CD1c-positive myeloid dendritic cell (primary cell): ENCODE measurements at regions not wholly inside any gene's neighbourhood (a gene's known extent, or its start where the extent isn't known, plus 50 kb on each side); places are given as distances from the start of the nearest gene placed in this dataset.

Experiments used
- DNase-seq: peaks from one replicate; pipeline ENCODE4 v3.0.0-alpha.2; 2016; ENCODE audit errors: extremely low spot score

- no peak for DNase-seq
Measured at GRCh38 chr7:47221826-47222225, 360.1 kb downstream of the TNS3 start.

GRCh38 chr7:47218378-47219176, 363.3 kb downstream of the TNS3 start:
- DNase-seq = no peak

GRCh38 chr7:47217570-47218360, 364.1 kb downstream of the TNS3 start:
- DNase-seq = no peak

- no peak for DNase-seq
Measured at GRCh38 chr7:47217086-47217485, 364.8 kb downstream of the TNS3 start.

GRCh38 chr7:47216439-47216838, 365.5 kb downstream of the TNS3 start:
- no peak for DNase-seq

- no peak for DNase-seq
Measured at GRCh38 chr7:47215640-47216039, 366.3 kb downstream of the TNS3 start.

DNA sequence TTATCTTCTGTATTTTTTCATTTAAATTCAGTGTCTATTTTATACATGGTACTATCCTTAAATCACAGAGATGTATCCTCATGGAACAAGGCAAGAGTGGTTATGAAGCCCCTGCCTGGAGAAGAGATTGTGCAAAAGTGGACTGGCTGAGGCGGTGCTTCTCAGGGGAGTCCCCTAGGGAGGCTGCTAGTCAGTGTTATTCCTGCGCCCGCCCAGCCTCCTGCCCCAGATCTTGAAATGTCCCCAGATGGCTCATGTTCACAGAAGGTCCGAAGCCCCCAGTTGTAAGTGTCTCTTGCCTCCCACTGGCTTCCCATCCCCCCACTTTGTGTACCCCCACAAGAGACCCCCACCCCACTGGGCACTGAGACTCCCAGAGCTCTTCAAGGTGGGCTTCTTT, 366.9 kb downstream of the TNS3 start:
- no peak for DNase-seq

GRCh38 chr7:47213276-47213675, 368.6 kb downstream of the TNS3 start:
- no peak for DNase-seq

- no peak for DNase-seq
Measured at GRCh38 chr7:47211519-47211973, 370.4 kb downstream of the TNS3 start.

- no peak for DNase-seq
Measured at GRCh38 chr7:47210281-47210854, 371.5 kb downstream of the TNS3 start.

DNA sequence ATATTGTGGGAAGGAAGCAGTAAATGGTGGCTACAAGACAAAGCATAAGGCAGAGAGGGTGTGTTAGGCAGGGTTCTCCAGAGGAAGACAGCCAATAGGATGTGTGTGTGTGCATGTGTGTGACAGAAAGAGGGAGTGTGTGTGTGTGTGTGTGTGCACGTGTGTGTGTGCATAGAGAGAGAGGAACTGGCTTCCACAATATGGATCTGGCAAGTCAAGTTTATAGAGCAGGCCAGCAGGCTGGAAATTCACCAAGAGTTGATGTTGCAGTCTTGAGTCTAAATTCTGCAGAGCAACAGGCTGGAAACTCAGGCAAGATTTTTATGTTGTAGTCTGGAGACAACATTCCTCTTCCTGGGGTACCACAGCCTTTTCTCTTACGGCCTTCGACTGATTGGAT, 374.0 kb downstream of the TNS3 start:
- DNase-seq = no peak

GRCh38 chr7:47204709-47205108, 377.2 kb downstream of the TNS3 start:
- no peak for DNase-seq

DNA sequence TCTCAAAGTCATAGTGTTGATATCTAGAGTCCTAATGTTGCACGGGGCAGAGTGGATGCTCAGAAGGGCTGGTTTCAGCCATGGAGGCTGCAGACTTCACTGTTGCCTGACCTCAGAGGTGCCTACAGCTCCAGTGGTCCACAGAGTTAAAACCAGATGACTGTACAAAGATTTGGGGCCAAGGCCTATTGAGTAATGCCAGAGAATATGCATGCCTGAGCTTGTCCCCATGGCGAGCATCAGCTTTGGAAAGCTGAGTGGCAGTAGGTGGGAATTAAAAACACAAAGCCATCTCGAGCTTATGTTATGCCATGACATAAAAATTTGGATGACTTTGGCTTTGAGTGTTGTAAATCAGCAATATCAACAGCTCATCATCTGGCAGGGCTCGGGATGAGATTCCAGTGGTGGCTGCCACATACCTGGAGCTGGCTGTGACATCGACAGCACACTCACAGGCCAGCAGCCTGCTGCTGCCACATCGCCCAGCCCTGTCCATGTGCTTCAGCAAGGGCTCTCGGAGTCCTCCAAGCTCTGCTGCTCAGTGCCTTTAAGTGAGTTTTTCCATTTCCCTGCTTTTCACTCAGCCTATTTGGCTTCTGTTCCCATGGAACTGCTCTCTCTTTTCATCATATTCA, 379.6 kb downstream of the TNS3 start:
- DNase-seq = no peak

DNA sequence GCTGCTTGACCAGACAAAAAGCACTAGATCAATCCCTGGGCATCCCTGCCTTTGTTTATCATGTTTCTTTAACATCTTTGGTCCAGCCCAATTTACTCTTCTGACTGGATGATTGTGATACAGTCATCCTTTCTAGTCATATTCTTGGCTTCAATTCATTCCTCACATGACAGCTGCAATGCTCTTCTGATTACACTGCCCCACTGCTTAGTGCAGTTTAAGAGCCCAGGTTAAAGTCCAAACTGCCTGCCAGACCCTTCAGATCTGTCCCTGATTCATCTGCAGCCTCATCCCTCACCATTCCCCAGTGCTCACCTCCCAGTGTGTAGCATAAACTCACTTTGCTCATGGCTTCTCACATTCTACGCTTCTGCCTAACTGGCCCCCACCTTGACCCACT, 383.8 kb downstream of the TNS3 start:
- no peak for DNase-seq

DNA sequence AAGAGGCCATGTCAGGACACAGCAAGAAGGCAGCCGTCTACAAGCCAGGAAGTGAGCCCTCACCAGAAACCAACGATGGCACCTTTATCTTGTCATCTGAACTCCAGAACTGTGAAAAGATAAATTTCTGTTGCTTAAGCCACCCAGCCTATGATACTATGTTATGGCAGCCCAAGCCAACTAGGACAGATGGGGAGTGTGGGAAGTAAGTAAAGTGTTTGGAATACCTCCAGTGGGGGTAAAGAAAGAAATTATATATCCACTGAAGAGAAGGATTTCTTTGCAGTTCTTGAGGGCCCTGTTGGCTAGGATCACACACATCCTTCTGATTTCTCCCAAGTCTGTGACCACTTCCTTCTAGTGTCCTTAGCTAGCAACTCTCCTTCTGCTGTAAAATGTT, 384.4 kb downstream of the TNS3 start:
- DNase-seq = no peak

DNA sequence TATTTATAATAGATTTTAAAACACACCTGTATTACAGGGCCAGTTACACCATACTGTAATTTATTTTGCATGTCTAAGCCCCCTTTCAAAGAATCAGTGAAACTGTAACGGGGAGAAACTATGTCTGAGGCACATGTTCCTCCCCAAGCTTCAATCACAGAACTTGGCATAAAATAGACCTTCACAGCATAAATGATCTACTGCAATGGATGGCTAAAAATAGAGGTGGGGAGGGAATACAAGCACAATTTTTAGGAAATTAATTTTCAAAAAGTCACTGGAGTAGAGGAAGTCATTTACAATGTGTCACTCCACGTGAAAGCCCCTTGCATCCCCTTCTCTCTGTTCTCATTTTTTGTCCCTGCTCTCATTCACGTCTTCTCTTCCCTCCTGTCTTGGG, 385.2 kb downstream of the TNS3 start:
- DNase-seq = no peak

DNA sequence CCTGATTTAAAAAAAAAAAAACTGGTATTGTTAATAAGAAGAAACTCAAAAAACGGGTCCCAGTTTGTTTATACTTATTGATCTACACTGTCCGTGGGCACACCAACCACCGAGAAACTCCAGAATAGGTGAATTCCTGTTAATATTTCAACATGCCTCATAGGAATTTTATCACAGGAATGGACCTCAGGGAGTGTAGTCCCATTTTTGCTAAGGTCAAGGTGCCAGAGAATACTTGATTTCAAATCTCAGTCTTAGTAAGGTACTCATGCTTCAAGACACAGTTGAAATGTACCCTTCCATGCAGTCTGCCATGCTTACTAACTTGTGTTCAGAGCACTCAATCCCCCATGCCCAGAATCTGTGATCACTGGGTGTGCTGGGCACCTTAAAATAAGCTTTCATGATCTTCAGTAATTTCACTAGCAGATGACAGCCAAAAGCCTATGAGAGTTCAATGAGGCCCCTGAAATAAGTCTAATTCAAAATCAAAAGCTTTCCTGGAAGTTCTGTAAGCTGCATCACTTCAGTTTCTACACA, 385.7 kb downstream of the TNS3 start:
- no peak for DNase-seq

DNA sequence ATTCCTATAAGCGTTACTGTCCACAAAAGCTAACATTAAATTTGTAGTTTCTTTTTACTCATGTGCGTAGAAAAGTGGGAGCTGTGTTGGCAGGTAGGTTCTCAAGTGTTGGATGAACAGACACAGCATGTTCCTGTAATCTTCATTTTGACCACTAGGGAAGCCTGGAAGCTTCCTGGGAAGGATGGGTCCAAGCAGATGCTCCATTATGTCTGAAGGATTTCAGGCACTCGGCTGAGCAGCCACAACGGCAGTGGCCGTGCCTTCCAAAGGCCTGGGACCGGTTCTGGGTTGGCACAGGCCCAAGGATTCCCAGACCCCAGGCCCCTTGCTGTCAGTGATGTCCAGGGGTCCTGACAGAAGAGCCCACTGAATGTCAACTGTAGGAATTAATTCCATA, 386.3 kb downstream of the TNS3 start:
- no peak for DNase-seq

- no peak for DNase-seq
Measured at GRCh38 chr7:47194516-47195057, 387.3 kb downstream of the TNS3 start.

- no peak for DNase-seq
Measured at GRCh38 chr7:47192978-47193377, 388.9 kb downstream of the TNS3 start.

DNA sequence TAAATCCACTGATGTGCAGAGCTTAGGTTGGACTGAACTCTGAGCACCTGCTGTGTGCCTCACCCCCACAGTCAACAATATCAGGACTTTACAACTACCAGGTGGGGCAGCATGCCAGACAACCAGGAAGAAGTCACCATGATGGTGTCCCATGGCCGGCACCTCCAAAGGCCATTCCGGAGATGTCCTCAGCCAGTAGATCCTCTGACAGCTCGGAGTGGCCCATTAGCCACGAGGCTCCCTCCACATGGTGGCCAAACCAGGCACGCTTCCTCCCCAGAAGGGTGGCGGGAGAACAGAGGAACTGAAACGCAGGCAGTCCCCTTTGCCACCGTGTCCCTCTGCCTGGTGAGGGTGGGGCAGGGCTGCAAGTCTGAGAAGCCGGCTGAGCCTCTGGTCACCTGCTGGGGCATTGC, 390.0 kb downstream of the TNS3 start:
- peak; percentile 61 for DNase-seq

DNA sequence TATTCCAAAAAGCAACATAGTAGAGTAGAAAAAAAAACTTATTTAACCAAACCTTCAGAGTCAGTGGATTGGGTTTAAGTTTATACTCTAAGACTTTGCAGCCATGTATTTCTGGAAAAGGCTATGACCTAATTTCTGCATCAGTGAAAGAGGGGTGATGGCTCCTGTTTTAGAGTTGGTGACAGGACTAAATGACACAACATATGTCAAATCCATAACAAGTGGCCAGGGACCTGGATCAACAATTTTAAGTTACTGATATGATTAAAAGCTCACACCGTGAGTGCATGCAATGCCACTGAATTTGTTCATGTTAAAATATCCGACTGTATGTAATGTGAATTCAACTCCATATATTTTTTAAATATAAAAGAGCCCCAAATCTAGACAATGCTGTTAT, 390.6 kb downstream of the TNS3 start:
- no peak for DNase-seq
